WTC11 (cell line): ENCODE measurements at regions not wholly inside any gene's neighbourhood (a gene's known extent, or its start where the extent isn't known, plus 50 kb on each side); places are given as distances from the start of the nearest gene placed in this dataset.

Experiments used
- ETV6 ChIP-seq: sonication (generic); formaldehyde crosslinking; IDR thresholded peaks from 2 replicates; pipeline ENCODE4 v1.8.1; 2022; ENCODE audit warnings: mild to moderate bottlenecking, missing genetic modification reagents
- JUN ChIP-seq: sonication (generic); formaldehyde crosslinking; IDR thresholded peaks from 2 replicates; pipeline ENCODE4 v1.8.0; 2023; ENCODE audit warnings: mild to moderate bottlenecking, missing genetic modification reagents
- NFYB ChIP-seq: sonication (generic); formaldehyde crosslinking; conservative IDR thresholded peaks from 2 replicates; pipeline ENCODE4 v1.8.0; 2022; ENCODE audit warnings: low read depth, missing genetic modification reagents
- TF ChIP-seq, protein P1 (sequence below): fragments of 250-450 bp; sonication (Bioruptor Pico); IDR thresholded peaks from 2 replicates; pipeline ENCODE4 v2.1.2; 2022; ENCODE audit warnings: mild to moderate bottlenecking, moderate library complexity
- TF ChIP-seq, protein P2 (sequence below): sonication (generic); formaldehyde crosslinking; IDR thresholded peaks from 2 replicates; pipeline ENCODE4 v1.8.1; 2023; ENCODE audit warnings: mild to moderate bottlenecking, missing genetic modification reagents
- TF ChIP-seq, protein P3 (sequence below): fragments of 200-600 bp; IDR thresholded peaks from 2 replicates; pipeline ENCODE4 v1.8.0; 2022; ENCODE audit warnings: antibody characterized with exemption
- TF ChIP-seq, protein P4 (sequence below): sonication (generic); formaldehyde crosslinking; IDR thresholded peaks from 2 replicates; pipeline ENCODE4 v1.8.1; 2022; ENCODE audit warnings: missing genetic modification reagents, borderline replicate concordance
- TF ChIP-seq, protein P5 (sequence below): sonication (generic); formaldehyde crosslinking; IDR thresholded peaks from 2 replicates; pipeline ENCODE4 v1.8.0; 2022; ENCODE audit warnings: mild to moderate bottlenecking, missing genetic modification reagents
- TF ChIP-seq, protein P6 (sequence below): sonication (generic); formaldehyde crosslinking; IDR thresholded peaks from 2 replicates; pipeline ENCODE4 v1.8.1; 2022; ENCODE audit warnings: low read depth, mild to moderate bottlenecking, moderate library complexity, missing genetic modification reagents, borderline replicate concordance

DNA sequence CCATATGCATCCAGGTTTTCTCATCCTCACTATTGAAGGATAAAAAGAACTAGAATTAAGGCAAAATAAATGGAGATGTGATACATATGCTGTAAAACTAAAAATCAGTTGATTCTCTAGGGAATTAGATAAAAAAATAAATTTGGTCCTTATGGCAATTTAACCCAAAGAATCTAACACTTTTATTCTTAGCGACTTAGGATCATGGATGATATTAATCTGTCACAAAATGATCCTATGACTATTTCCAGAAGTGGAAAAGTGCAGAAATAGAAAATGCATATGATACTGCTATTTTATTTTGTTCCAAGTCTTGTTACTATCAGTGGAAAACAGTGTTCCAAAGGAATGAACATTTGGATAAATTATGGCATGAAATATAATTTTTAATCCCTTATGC is 746.3 kb downstream of the ROBO2 start:
- TF ChIP-seq, protein P1, sequence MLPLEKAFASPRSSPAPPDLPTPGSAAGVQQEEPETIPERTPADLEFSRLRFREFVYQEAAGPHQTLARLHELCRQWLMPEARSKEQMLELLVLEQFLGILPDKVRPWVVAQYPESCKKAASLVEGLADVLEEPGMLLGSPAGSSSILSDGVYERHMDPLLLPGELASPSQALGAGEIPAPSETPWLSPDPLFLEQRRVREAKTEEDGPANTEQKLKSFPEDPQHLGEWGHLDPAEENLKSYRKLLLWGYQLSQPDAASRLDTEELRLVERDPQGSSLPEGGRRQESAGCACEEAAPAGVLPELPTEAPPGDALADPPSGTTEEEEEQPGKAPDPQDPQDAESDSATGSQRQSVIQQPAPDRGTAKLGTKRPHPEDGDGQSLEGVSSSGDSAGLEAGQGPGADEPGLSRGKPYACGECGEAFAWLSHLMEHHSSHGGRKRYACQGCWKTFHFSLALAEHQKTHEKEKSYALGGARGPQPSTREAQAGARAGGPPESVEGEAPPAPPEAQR (CRISPR knock-in tag): no peak
- TF ChIP-seq, protein P2, sequence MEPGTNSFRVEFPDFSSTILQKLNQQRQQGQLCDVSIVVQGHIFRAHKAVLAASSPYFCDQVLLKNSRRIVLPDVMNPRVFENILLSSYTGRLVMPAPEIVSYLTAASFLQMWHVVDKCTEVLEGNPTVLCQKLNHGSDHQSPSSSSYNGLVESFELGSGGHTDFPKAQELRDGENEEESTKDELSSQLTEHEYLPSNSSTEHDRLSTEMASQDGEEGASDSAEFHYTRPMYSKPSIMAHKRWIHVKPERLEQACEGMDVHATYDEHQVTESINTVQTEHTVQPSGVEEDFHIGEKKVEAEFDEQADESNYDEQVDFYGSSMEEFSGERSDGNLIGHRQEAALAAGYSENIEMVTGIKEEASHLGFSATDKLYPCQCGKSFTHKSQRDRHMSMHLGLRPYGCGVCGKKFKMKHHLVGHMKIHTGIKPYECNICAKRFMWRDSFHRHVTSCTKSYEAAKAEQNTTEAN: no peak
- TF ChIP-seq, protein P3, sequence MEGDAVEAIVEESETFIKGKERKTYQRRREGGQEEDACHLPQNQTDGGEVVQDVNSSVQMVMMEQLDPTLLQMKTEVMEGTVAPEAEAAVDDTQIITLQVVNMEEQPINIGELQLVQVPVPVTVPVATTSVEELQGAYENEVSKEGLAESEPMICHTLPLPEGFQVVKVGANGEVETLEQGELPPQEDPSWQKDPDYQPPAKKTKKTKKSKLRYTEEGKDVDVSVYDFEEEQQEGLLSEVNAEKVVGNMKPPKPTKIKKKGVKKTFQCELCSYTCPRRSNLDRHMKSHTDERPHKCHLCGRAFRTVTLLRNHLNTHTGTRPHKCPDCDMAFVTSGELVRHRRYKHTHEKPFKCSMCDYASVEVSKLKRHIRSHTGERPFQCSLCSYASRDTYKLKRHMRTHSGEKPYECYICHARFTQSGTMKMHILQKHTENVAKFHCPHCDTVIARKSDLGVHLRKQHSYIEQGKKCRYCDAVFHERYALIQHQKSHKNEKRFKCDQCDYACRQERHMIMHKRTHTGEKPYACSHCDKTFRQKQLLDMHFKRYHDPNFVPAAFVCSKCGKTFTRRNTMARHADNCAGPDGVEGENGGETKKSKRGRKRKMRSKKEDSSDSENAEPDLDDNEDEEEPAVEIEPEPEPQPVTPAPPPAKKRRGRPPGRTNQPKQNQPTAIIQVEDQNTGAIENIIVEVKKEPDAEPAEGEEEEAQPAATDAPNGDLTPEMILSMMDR: no peak
- TF ChIP-seq ETV6: no peak
- TF ChIP-seq NFYB (CRISPR knock-in tag): no peak
- no peak for TF ChIP-seq JUN (CRISPR knock-in tag)
- TF ChIP-seq, protein P4, sequence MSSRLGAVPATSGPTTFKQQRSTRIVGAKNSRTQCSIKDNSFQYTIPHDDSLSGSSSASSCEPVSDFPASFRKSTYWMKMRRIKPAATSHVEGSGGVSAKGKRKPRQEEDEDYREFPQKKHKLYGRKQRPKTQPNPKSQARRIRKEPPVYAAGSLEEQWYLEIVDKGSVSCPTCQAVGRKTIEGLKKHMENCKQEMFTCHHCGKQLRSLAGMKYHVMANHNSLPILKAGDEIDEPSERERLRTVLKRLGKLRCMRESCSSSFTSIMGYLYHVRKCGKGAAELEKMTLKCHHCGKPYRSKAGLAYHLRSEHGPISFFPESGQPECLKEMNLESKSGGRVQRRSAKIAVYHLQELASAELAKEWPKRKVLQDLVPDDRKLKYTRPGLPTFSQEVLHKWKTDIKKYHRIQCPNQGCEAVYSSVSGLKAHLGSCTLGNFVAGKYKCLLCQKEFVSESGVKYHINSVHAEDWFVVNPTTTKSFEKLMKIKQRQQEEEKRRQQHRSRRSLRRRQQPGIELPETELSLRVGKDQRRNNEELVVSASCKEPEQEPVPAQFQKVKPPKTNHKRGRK (CRISPR knock-in tag): no peak
- TF ChIP-seq, protein P5, sequence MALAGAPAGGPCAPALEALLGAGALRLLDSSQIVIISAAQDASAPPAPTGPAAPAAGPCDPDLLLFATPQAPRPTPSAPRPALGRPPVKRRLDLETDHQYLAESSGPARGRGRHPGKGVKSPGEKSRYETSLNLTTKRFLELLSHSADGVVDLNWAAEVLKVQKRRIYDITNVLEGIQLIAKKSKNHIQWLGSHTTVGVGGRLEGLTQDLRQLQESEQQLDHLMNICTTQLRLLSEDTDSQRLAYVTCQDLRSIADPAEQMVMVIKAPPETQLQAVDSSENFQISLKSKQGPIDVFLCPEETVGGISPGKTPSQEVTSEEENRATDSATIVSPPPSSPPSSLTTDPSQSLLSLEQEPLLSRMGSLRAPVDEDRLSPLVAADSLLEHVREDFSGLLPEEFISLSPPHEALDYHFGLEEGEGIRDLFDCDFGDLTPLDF (CRISPR knock-in tag): no peak
- TF ChIP-seq, protein P6, sequence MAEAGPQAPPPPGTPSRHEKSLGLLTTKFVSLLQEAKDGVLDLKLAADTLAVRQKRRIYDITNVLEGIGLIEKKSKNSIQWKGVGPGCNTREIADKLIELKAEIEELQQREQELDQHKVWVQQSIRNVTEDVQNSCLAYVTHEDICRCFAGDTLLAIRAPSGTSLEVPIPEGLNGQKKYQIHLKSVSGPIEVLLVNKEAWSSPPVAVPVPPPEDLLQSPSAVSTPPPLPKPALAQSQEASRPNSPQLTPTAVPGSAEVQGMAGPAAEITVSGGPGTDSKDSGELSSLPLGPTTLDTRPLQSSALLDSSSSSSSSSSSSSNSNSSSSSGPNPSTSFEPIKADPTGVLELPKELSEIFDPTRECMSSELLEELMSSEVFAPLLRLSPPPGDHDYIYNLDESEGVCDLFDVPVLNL (CRISPR knock-in tag): no peak
